IPS DF 4.7 (cell line): ENCODE measurements at regions not wholly inside any gene's neighbourhood (a gene's known extent, or its start where the extent isn't known, plus 50 kb on each side); places are given as distances from the start of the nearest gene placed in this dataset.
"Not testable (repeated sequence)": the region's sequence is repeated elsewhere in the genome, so short reads cannot be mapped to it uniquely, and the experiment has no call there.

Source experiments
- DNase-seq: peaks from one replicate; pipeline ENCODE4 v3.0.0-alpha.2; 2013; ENCODE audit warnings: low spot score; ENCODE audit errors: extremely low read depth

GRCh38 chr6:113680301-113680700 lies 176.8 kb upstream of the MARCKS start:
- no peak for DNase-seq

- DNase-seq: no peak
Measured at GRCh38 chr6:113683968-113684367, 173.2 kb upstream of the MARCKS start.

GRCh38 chr6:113684382-113684901 lies 172.7 kb upstream of the MARCKS start:
- DNase-seq: no peak

- DNase-seq: no peak
Measured at GRCh38 chr6:113686049-113686448, 171.1 kb upstream of the MARCKS start.

- not testable (repeated sequence) for DNase-seq
Measured at GRCh38 chr6:113689620-113690019, 167.5 kb upstream of the MARCKS start.

GRCh38 chr6:113690281-113691259 lies 166.6 kb upstream of the MARCKS start:
- no peak for DNase-seq

- DNase-seq: no peak
Measured at GRCh38 chr6:113691260-113691656, 165.9 kb upstream of the MARCKS start.

GRCh38 chr6:113693851-113694250 lies 163.3 kb upstream of the MARCKS start:
- no peak for DNase-seq

GRCh38 chr6:113694278-113695077 lies 162.7 kb upstream of the MARCKS start:
- no peak for DNase-seq

- DNase-seq: no peak
Measured at GRCh38 chr6:113695516-113695915, 161.6 kb upstream of the MARCKS start.

- DNase-seq: no peak
Measured at GRCh38 chr6:113696960-113697359, 160.2 kb upstream of the MARCKS start.

- DNase-seq: no peak
Measured at GRCh38 chr6:113697632-113698410, 159.3 kb upstream of the MARCKS start.

- DNase-seq: no peak
Measured at GRCh38 chr6:113699239-113699638, 157.9 kb upstream of the MARCKS start.

GRCh38 chr6:113701552-113702254 lies 155.4 kb upstream of the MARCKS start:
- no peak for DNase-seq

GRCh38 chr6:113707194-113707593 lies 150.0 kb upstream of the MARCKS start:
- DNase-seq: no peak

- no peak for DNase-seq
Measured at GRCh38 chr6:113709936-113710509, 147.1 kb upstream of the MARCKS start.

- no peak for DNase-seq
Measured at GRCh38 chr6:113713665-113714064, 143.5 kb upstream of the MARCKS start.

- no peak for DNase-seq
Measured at GRCh38 chr6:113718588-113718987, 138.6 kb upstream of the MARCKS start.

- DNase-seq: no peak
Measured at GRCh38 chr6:113719064-113719463, 138.1 kb upstream of the MARCKS start.

- DNase-seq: no peak
Measured at GRCh38 chr6:113719545-113719944, 137.6 kb upstream of the MARCKS start.
